Right ventricle myocardium superior (tissue), 1 donor: ENCODE measurements at regions not wholly inside any gene's neighbourhood (a gene's known extent, or its start where the extent isn't known, plus 50 kb on each side); places are given as distances from the start of the nearest gene placed in this dataset.
"Not testable (repeated sequence)": the region's sequence is repeated elsewhere in the genome, so short reads cannot be mapped to it uniquely, and the experiment has no call there.

Experiments
- ATAC-seq: fragments of 200-7000 bp; cut with Tn5 transposase; one replicate; pipeline ENCODE4 v1.9.1; 2020; ENCODE audit warnings: mild to moderate bottlenecking; ENCODE audit not compliant: poor library complexity
- DNase-seq: peaks from one replicate; pipeline ENCODE4 v3.0.0-alpha.2; 2020
- intact Hi-C: fragments of 100-400 bp; cut with DNase I; formaldehyde crosslinking; loops from one replicate; pipeline ENCODE4 v1.11.2; 2022
- donor health status: DM: no; HTN: yes; CAD: no; lungs with severe emphysema.

DNA sequence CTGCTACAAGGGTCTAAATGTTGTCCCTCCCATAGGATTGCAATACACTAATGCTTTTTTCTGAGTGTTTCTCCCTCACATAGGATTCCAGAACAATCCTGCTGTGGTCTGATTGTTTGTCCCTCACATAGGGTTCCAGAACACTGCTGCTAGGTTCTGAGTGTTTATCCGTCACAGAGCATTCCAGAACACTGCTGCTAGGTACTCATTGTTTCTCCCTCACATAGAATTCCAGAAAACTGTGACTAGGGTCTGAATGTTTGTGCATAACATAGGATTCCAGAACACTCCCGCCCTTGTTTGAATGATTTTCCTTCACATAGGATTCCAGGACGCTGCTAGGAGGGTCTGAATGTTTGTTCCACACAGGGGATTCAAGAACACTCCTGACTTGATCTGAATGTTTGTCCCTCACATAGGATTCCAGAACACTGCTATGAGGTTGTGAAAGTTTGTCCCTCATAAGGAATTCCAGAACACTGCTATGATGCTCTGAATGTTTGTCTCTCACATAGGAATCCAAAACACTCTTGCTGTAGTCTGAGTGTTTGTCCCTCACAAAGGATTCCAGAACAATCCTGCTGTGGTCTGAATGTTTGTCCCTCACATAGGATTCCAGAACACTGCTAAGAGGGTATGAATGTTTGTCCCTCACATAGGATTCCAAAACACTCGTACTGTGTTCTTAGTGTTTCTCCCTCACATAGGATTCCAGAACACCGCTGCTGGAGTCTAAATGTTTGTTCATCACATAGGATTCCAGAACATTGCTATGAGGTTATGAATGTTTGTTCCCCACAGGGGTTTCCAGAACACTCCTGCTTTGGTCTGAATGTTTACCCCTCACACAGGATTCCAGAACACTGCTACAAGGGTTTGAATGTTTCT lies 213.5 kb downstream of the FOXD4L6 start:
- ATAC-seq (peak; percentile 27), DNase-seq (no peak)
- intact Hi-C loops, result no loop called here

- intact Hi-C loops, result no loop called here
- peak; percentile 26 for ATAC-seq
- no peak for DNase-seq
These were observed 214.4 kb downstream of the FOXD4L6 start for GRCh38 chr9:40913928-40914673.

- intact Hi-C loops, result no loop called here
- ATAC-seq (peak; percentile 14), DNase-seq (no peak)
These were observed 215.3 kb downstream of the FOXD4L6 start for GRCh38 chr9:40913096-40913719.

DNA sequence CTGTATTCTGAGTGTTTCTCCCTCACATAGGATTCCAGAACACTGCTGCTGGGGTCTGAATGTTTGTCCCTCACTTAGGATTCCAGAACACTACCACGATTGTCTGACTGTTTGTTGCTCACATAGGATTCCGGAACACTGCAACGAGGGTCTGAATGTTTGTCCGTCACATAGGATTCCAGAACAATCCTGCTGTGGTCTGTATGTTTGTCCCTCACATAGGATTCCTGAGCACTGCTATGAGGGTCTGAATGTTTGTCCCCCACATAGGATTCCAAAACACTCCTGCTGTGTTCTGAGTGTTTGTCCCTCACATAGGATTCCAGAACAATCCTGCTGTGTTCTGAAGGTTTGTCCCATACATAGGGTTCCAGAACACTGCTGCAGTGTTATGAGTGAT lies 215.8 kb downstream of the FOXD4L6 start:
- intact Hi-C loops, ATAC-seq, DNase-seq: not testable (repeated sequence)

- intact Hi-C loops, result no loop called here
- ATAC-seq, result no peak
These were observed 216.8 kb downstream of the FOXD4L6 start for GRCh38 chr9:40911647-40912046.

GRCh38 chr9:40910995-40911394 lies 217.5 kb downstream of the FOXD4L6 start:
- intact Hi-C loops, ATAC-seq, DNase-seq: not testable (repeated sequence)

More at GRCh38 chr9:40911647-40912046, 216.8 kb downstream of the FOXD4L6 start:
- DNase-seq, result no peak

DNA sequence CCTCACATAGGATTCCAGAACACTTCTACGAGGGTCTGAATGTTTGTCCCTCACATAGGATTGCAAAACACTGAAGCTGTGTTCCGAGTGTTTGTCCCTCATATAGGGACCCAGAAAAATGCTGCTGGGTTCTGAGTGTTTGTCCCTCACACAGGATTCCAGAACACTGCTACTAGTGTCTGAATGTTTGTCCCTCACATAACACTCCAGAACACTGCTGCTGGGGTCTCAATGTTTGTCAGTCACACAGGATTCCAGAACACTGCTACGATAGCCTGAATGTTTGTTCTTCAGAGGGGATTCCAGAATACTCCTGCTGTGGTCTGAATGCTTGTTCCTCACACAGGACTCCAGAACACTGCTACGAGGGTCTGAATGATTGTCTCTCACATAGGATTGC lies 218.7 kb downstream of the FOXD4L6 start:
- ATAC-seq (no peak), DNase-seq (no peak)
- intact Hi-C loops, result no loop called here

- ATAC-seq, intact Hi-C loops, DNase-seq: not testable (repeated sequence)
These were observed 219.4 kb downstream of the FOXD4L6 start for GRCh38 chr9:40909111-40909510.

- intact Hi-C loops, result no loop called here
- no peak for ATAC-seq
- no peak for DNase-seq
These were observed 220.5 kb downstream of the FOXD4L6 start for GRCh38 chr9:40907657-40908624.

DNA sequence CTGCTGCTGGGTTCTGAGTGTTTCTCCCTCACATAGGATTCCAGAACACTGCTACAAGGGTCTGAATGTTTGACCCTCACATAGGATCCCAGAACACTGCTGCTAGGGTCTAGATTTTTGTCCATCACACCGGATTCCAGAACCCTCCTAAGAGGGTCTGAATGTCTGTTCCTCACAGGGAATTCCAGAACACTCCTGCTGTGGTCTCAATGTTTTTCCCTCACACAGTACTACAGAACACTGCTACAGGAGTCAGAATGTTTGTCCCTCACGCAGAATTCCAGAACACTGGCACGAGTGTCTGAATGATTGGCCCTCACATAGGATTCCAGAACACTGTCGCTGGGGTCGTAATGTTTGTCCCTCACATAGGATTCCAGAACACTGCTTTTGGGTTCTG lies 221.6 kb downstream of the FOXD4L6 start:
- intact Hi-C loops, DNase-seq: not testable (repeated sequence)
- ATAC-seq, result peak; percentile 12

DNA sequence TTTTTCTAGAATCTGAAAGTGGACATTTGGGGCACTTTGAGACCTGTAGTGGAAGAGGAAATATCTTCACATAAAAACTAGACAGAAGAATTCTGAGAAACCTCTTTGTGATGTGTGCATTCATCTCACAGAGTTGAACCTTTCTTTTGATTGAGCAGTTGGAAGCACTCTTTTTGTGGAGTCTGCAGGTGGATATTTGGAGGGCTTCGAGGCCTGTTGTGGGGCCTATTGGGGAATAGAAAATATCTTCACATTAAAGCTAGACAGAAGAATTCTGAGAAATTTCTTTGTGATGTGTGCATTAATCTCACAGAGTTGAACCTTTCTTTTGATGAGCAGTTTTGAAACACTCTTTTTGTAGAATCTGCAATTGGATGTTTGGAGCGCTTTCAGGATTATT lies 236.2 kb downstream of the FOXD4L6 start:
- intact Hi-C loops, ATAC-seq, DNase-seq: not testable (repeated sequence)

DNA sequence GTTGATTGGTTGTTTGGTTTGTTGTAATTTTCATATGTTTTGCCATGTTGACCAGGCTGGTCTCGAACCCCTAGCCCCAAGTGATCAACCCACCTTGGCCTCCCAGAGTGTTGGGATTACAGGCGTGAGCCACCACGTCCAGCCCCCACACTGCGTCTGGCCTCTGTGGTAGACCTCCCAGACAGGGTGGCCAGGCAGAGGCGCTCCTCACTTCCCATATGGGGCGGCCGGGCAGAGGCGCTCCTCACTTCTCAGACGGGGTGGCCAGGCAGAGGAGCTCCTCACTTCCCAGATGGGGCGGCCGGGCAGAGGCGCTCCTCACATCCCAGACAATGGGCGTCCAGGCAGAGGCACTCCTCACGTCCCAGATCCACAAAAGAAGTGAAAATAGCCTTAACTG lies 242.6 kb downstream of the FOXD4L6 start:
- ATAC-seq, DNase-seq, intact Hi-C loops: not testable (repeated sequence)

DNA sequence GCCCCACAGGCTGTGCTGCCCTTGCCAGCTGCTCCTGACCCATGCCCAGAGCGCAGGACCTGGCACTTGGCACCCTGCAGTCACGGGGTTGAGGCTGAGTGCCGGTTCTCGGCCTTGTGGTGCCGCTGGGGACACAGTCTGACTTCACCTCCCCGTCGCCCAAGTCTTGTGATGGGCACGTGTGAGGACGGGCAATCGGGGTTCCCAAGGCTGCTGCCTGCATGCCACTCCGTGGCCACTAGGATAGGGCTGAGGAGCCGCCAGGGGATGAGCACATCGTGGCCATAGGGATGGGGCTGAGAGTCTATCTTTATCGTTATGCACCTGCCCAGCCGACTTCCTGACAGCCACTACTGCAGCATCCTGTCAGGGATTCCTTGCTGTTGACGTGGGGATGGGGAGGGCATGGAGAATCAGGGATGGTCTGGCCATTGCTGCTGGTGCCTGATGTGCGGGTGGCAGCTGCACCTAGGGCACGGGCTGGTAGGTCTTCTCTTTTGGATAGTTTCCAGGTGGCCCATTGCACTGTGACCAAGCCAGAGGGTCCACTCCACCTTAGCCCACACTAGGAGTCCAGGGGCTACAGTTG lies 243.5 kb downstream of the FOXD4L6 start:
- intact Hi-C loops, ATAC-seq: not testable (repeated sequence)
- peak; percentile 38 for DNase-seq

- DNase-seq (peak; percentile 36), ATAC-seq (peak; percentile 20)
- intact Hi-C loops, result no loop called here
These were observed 244.2 kb downstream of the FOXD4L6 start for GRCh38 chr9:40884072-40884901.

GRCh38 chr9:40883423-40884071 lies 244.9 kb downstream of the FOXD4L6 start:
- ATAC-seq, DNase-seq, intact Hi-C loops: not testable (repeated sequence)

DNA sequence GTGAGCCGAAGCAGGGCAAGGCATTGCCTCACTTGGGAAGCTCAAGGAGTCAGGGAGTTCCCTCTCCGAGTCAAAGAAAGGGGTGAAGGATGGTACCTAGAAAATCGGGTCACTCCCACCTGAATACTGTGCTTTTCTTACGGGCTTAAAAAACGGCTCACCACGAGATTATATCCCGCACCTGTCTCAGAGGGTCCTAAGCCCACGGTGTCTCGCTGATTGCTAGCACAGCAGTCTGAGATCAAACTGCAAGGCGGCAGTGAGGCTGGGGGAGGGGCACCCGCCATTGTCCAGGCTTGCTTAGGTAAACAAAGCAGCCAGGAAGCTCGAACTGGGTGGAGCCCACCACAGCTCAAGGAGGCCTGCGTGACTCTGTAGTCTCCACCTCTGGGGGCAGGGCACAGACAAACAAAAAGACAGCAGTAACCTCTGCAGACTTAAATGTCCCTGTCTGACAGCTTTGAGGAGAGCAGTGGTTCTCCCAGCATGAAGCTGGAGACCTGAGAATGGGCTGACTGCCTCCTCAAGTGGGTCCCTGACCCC lies 254.7 kb downstream of the FOXD4L6 start:
- ATAC-seq, DNase-seq, intact Hi-C loops: not testable (repeated sequence)
